Ovary (tissue), 3 donors: ENCODE measurements at regions not wholly inside any gene's neighbourhood (a gene's known extent, or its start where the extent isn't known, plus 50 kb on each side); places are given as distances from the start of the nearest gene placed in this dataset.

ENCODE experiments used
- CTCF ChIP-seq, 3 donors: fragments of 450-650 bp in 2 of 3; fragments of 200-600 bp in 1 of 3; IDR thresholded peaks; one replicate each; pipeline versions ENCODE4 v1.5.1 to v1.8.0; 2016 to 2022; ENCODE audit warnings: antibody characterized with exemption in 3 of 3, mild to moderate bottlenecking in 1 of 3
- EP300 ChIP-seq: sonication (generic); formaldehyde crosslinking; IDR thresholded peaks from one replicate; pipeline ENCODE4 v1.6.1; 2017; ENCODE audit warnings: antibody characterized with exemption
- POLR2A ChIP-seq: fragments of 450-650 bp; IDR thresholded peaks from one replicate; pipeline ENCODE4 v1.6.1; 2017; ENCODE audit warnings: antibody characterized with exemption, mild to moderate bottlenecking, moderate library complexity
- donor health status: DM: no; HTN: no; CAD: no.

GRCh38 chr4:135282676-135283075 is 1081.1 kb upstream of the PABPC4L start:
- TF ChIP-seq POLR2A, result no peak
- TF ChIP-seq CTCF (IDR thresholded peaks at IDR 0.05), result no peak
- no peak for TF ChIP-seq EP300
